Renal cortical epithelial cell (primary cell): ENCODE measurements at regions not wholly inside any gene's neighbourhood (a gene's known extent, or its start where the extent isn't known, plus 50 kb on each side); places are given as distances from the start of the nearest gene placed in this dataset.

Experiments used
- DNase-seq: peaks from one replicate; pipeline ENCODE4 v3.0.0-alpha.2; 2011; ENCODE audit warnings: low read depth

- no peak for DNase-seq
Measured at GRCh38 chr3:86175593-86176444, 815.1 kb downstream of the VGLL3 start.

- DNase-seq, result no peak
Measured at GRCh38 chr3:86175051-86175536, 815.9 kb downstream of the VGLL3 start.

GRCh38 chr3:86173401-86173800 lies 817.5 kb downstream of the VGLL3 start:
- no peak for DNase-seq

- no peak for DNase-seq
Measured at GRCh38 chr3:86168512-86168911, 822.4 kb downstream of the VGLL3 start.

- no peak for DNase-seq
Measured at GRCh38 chr3:86162521-86162920, 828.4 kb downstream of the VGLL3 start.

- no peak for DNase-seq
Measured at GRCh38 chr3:86161493-86161892, 829.5 kb downstream of the VGLL3 start.

GRCh38 chr3:86152620-86153019 lies 838.3 kb downstream of the VGLL3 start:
- DNase-seq, result no peak

GRCh38 chr3:86149054-86149453 lies 841.9 kb downstream of the VGLL3 start:
- DNase-seq, result no peak

- DNase-seq, result no peak
Measured at GRCh38 chr3:86147119-86147518, 843.8 kb downstream of the VGLL3 start.

GRCh38 chr3:86126552-86126951 lies 864.4 kb downstream of the VGLL3 start:
- no peak for DNase-seq
